Neural cell (in vitro differentiated cells): ENCODE measurements at regions not wholly inside any gene's neighbourhood (a gene's known extent, or its start where the extent isn't known, plus 50 kb on each side); places are given as distances from the start of the nearest gene placed in this dataset.

Source experiments
- MXI1 ChIP-seq: fragments of 450-650 bp; conservative IDR thresholded peaks from 2 replicates; pipeline ENCODE4 v1.6.1; 2014; ENCODE audit warnings: antibody characterized with exemption, mild to moderate bottlenecking; ENCODE audit not compliant: poor library complexity, severe bottlenecking
- POLR2AphosphoS5 ChIP-seq: IDR thresholded peaks from 2 replicates; pipeline ENCODE4 v1.6.1; 2012
- RAD21 ChIP-seq: fragments of 450-650 bp; conservative IDR thresholded peaks from 2 replicates; pipeline ENCODE4 v1.6.1; 2014; ENCODE audit warnings: antibody characterized with exemption, mild to moderate bottlenecking, moderate library complexity
- SMC3 ChIP-seq: fragments of 450-650 bp; conservative IDR thresholded peaks from 2 replicates; pipeline ENCODE4 v1.6.1; 2014; ENCODE audit warnings: antibody characterized with exemption, mild to moderate bottlenecking, moderate library complexity; ENCODE audit not compliant: poor library complexity
- TF ChIP-seq, protein P1 (sequence below): fragments of 450-650 bp; IDR thresholded peaks from 2 replicates; pipeline ENCODE4 v1.5.1; 2014; ENCODE audit warnings: antibody characterized with exemption, mild to moderate bottlenecking, moderate library complexity; ENCODE audit not compliant: poor library complexity, severe bottlenecking
- TF ChIP-seq, protein P2 (sequence below): IDR thresholded peaks from 2 replicates; pipeline ENCODE4 v1.6.1; 2012; ENCODE audit warnings: borderline replicate concordance

DNA sequence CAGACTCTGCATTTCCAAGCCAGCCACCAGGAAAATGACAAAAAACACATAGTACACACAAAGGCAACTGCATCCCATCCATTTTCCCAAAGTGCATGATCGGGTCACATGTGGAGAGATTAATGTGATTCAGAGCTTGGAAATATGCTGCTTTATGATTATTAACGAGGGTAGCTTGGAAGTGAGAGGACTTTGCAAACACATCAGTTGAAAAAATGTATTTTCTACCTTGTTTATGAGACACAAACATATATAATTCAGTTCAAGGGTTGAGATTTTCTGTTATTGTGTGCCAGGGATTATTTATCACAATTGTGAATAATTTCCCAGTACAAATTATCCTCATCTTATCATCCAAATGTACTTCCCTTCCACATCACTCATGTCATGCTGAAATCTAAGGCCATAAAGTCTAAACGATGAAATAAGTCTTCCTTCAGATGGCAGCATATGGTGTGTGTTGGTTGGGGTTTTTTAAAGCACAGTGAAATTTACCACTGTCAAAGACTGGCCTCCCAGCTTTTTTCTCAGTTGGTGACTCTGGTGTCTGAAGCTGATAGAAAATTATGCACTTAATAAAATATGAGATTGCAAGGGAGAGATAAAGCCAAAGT is 104.7 kb upstream of the ADAMTS18 start:
- TF ChIP-seq MXI1 (no peak), RAD21 (no peak), SMC3 (no peak), POLR2AphosphoS5 (no peak)
- TF ChIP-seq, protein P1, sequence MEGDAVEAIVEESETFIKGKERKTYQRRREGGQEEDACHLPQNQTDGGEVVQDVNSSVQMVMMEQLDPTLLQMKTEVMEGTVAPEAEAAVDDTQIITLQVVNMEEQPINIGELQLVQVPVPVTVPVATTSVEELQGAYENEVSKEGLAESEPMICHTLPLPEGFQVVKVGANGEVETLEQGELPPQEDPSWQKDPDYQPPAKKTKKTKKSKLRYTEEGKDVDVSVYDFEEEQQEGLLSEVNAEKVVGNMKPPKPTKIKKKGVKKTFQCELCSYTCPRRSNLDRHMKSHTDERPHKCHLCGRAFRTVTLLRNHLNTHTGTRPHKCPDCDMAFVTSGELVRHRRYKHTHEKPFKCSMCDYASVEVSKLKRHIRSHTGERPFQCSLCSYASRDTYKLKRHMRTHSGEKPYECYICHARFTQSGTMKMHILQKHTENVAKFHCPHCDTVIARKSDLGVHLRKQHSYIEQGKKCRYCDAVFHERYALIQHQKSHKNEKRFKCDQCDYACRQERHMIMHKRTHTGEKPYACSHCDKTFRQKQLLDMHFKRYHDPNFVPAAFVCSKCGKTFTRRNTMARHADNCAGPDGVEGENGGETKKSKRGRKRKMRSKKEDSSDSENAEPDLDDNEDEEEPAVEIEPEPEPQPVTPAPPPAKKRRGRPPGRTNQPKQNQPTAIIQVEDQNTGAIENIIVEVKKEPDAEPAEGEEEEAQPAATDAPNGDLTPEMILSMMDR: no peak
- TF ChIP-seq, protein P2, sequence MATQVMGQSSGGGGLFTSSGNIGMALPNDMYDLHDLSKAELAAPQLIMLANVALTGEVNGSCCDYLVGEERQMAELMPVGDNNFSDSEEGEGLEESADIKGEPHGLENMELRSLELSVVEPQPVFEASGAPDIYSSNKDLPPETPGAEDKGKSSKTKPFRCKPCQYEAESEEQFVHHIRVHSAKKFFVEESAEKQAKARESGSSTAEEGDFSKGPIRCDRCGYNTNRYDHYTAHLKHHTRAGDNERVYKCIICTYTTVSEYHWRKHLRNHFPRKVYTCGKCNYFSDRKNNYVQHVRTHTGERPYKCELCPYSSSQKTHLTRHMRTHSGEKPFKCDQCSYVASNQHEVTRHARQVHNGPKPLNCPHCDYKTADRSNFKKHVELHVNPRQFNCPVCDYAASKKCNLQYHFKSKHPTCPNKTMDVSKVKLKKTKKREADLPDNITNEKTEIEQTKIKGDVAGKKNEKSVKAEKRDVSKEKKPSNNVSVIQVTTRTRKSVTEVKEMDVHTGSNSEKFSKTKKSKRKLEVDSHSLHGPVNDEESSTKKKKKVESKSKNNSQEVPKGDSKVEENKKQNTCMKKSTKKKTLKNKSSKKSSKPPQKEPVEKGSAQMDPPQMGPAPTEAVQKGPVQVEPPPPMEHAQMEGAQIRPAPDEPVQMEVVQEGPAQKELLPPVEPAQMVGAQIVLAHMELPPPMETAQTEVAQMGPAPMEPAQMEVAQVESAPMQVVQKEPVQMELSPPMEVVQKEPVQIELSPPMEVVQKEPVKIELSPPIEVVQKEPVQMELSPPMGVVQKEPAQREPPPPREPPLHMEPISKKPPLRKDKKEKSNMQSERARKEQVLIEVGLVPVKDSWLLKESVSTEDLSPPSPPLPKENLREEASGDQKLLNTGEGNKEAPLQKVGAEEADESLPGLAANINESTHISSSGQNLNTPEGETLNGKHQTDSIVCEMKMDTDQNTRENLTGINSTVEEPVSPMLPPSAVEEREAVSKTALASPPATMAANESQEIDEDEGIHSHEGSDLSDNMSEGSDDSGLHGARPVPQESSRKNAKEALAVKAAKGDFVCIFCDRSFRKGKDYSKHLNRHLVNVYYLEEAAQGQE: no peak
